ENCODE measurements at regions not wholly inside any gene's neighbourhood (a gene's known extent, or its start where the extent isn't known, plus 50 kb on each side); places are given as distances from the start of the nearest gene placed in this dataset.

DNA sequence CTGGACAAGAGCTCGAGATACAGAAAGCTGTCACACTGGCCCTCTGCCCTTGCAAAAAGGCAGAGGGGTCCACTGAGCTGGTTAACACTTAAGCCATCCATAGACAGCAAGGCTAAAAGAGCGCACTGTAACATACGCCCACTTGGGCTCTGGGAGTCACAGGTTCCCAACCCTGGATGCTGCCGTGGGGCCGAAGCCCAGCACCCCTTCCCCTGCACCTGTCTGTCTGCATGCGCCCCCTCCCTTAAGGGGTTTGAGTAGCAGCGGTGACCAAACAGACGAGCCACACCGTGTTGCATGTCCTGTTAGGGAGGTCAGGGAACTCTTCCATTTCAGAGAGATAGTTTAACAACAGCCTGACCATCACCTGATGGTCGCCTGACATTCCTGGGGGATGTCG, 138.4 kb upstream of the GALNTL6 start:
- Histone ChIP-seq H3K27me3 (ENCODE audit: insufficient read depth, insufficient read length) (no peaks in the 10 kb centered on the region), H3K9me3 (ENCODE audit: insufficient read depth, low read length) (no peaks in the 10 kb centered on the region), H3K4me3 (ENCODE audit: insufficient read length, low read depth) (no peak overlapping the region), H3K36me3 (ENCODE audit: insufficient read depth, insufficient read length, low read length) (no peaks in the 10 kb centered on the region), H3K4me1 (ENCODE audit: insufficient read depth, insufficient read length) (no peaks in the 10 kb centered on the region), H3K9ac (ENCODE audit: insufficient read length, low read depth) (no peak overlapping the region)
- TF ChIP-seq SUZ12 (IDR thresholded peaks at IDR 0.05; ENCODE audit: extremely low read depth, insufficient read depth, insufficient read length) (no peak), YY1 (IDR thresholded peaks at IDR 0.05; ENCODE audit: insufficient read depth, insufficient read length) (no peak), ZNF274 (IDR thresholded peaks at IDR 0.05; ENCODE audit: low read depth, low read length) (no peak)
- no peak for DNase-seq (ENCODE audit: low read depth, low spot score)

DNA sequence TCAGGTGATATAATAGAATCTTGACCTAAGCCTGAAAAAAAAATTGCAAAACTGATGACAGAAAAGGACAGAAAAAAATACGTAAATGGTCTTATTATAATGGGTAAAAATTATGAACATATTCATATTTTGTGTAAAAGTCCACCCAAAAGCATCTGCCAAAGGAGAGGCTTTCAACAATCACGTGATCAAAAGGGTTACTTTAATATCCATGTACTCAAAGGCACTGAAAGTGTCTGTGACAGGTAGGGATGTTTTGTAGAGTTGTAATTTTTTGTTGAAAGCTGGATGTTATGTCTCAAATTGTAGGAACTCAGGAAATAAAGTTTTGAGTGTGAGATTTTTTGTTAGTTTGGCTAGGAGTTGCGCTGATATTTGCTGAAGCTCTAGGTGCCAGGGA, 144.8 kb upstream of the GALNTL6 start:
- no peaks in the 10 kb centered on the region for H3K4me1 ChIP-seq (ENCODE audit: insufficient read depth, insufficient read length)
- DNase-seq (ENCODE audit: low read depth, low spot score) = no peak
- H3K27me3 ChIP-seq (ENCODE audit: insufficient read depth, insufficient read length) = no peaks in the 10 kb centered on the region
- H3K9ac ChIP-seq (ENCODE audit: insufficient read length, low read depth) = no peak overlapping the region
- no peak overlapping the region for H3K4me3 ChIP-seq (ENCODE audit: insufficient read length, low read depth)
- no peaks in the 10 kb centered on the region for H3K9me3 ChIP-seq (ENCODE audit: insufficient read depth, low read length)
- TF ChIP-seq YY1 (IDR thresholded peaks at IDR 0.05; ENCODE audit: insufficient read depth, insufficient read length) (no peak), SUZ12 (IDR thresholded peaks at IDR 0.05; ENCODE audit: extremely low read depth, insufficient read depth, insufficient read length) (no peak), ZNF274 (IDR thresholded peaks at IDR 0.05; ENCODE audit: low read depth, low read length) (no peak)
- no peaks in the 10 kb centered on the region for H3K36me3 ChIP-seq (ENCODE audit: insufficient read depth, insufficient read length, low read length)

DNA sequence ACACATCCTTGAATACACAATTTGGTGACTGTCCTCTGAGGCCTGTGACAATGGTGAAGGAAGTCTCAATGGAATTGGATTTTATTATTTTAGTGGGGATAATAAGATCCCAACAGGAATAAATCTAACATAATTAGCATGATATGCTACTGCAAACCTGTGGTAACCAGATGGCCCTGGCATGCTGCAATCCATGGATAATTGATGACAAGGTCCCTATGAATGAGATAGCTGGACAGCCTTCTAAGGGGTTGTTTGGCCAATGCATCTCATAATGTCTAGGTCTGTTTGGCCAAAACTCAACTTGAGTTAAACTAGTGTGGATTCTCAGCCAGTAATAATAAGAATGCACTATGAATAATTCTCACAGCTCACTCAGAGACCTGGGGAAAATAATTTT, 145.3 kb upstream of the GALNTL6 start:
- Histone ChIP-seq H3K27me3 (ENCODE audit: insufficient read depth, insufficient read length) (no peaks in the 10 kb centered on the region), H3K4me1 (ENCODE audit: insufficient read depth, insufficient read length) (no peaks in the 10 kb centered on the region), H3K36me3 (ENCODE audit: insufficient read depth, insufficient read length, low read length) (no peaks in the 10 kb centered on the region), H3K4me3 (ENCODE audit: insufficient read length, low read depth) (no peak overlapping the region), H3K9me3 (ENCODE audit: insufficient read depth, low read length) (no peaks in the 10 kb centered on the region), H3K9ac (ENCODE audit: insufficient read length, low read depth) (no peak overlapping the region)
- no peak for TF ChIP-seq SUZ12 (IDR thresholded peaks at IDR 0.05; ENCODE audit: extremely low read depth, insufficient read depth, insufficient read length)
- TF ChIP-seq ZNF274 (IDR thresholded peaks at IDR 0.05; ENCODE audit: low read depth, low read length) = no peak
- TF ChIP-seq YY1 (IDR thresholded peaks at IDR 0.05; ENCODE audit: insufficient read depth, insufficient read length) = no peak
- no peak for DNase-seq (ENCODE audit: low read depth, low spot score)

DNA sequence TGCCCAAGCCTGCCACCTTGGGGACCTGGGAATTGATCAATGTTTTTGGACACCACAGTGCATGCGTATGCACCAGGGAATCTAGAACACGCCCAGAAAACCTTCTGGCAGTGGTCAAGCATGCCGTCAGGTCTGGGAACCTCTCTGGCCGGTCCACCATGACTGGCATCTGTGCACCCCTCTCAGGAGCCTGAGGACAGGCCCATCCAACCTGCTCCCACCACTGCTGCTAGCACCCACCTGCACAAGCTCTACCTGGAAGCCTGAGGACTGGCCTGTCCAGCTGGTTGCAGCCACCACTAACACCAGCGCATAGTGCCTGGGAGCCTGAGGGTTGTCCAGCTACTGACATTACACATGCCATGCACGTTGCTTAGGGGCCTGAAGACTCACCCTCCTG, 162.1 kb upstream of the GALNTL6 start:
- Histone ChIP-seq H3K9ac (ENCODE audit: insufficient read length, low read depth) (no peak overlapping the region), H3K9me3 (ENCODE audit: insufficient read depth, low read length) (no peaks in the 10 kb centered on the region), H3K4me1 (ENCODE audit: insufficient read depth, insufficient read length) (no peaks in the 10 kb centered on the region), H3K36me3 (ENCODE audit: insufficient read depth, insufficient read length, low read length) (no peaks in the 10 kb centered on the region), H3K27me3 (ENCODE audit: insufficient read depth, insufficient read length) (no peaks in the 10 kb centered on the region), H3K4me3 (ENCODE audit: insufficient read length, low read depth) (no peak overlapping the region)
- DNase-seq (ENCODE audit: low read depth, low spot score) = no peak
- no peak for TF ChIP-seq YY1 (IDR thresholded peaks at IDR 0.05; ENCODE audit: insufficient read depth, insufficient read length)
- TF ChIP-seq ZNF274 (IDR thresholded peaks at IDR 0.05; ENCODE audit: low read depth, low read length) = no peak
- no peak for TF ChIP-seq SUZ12 (IDR thresholded peaks at IDR 0.05; ENCODE audit: extremely low read depth, insufficient read depth, insufficient read length)

DNA sequence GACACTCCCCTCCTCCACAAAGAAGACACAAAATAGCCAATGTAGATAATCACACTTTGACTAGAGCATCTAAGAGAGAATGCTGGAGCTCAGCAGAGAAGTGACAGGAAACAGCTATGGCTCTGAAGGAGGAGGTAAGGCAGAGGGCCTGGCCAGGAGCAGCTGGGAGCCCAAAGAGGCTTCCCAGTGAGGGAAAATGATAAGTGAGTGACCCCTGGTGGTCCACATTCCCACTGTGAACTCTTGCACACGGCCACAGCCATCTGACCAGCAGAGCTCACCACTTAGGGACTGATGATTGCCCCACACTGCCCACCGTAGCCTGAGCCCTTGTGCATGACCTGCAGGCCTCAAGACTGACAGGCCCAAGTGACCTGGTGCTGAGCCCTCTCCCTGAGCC, 162.7 kb upstream of the GALNTL6 start:
- Histone ChIP-seq H3K9ac (ENCODE audit: insufficient read length, low read depth) (no peak overlapping the region), H3K4me3 (ENCODE audit: insufficient read length, low read depth) (no peak overlapping the region), H3K27me3 (ENCODE audit: insufficient read depth, insufficient read length) (no peaks in the 10 kb centered on the region), H3K4me1 (ENCODE audit: insufficient read depth, insufficient read length) (no peaks in the 10 kb centered on the region), H3K9me3 (ENCODE audit: insufficient read depth, low read length) (no peaks in the 10 kb centered on the region), H3K36me3 (ENCODE audit: insufficient read depth, insufficient read length, low read length) (no peaks in the 10 kb centered on the region)
- TF ChIP-seq ZNF274 (IDR thresholded peaks at IDR 0.05; ENCODE audit: low read depth, low read length) (no peak), YY1 (IDR thresholded peaks at IDR 0.05; ENCODE audit: insufficient read depth, insufficient read length) (no peak), SUZ12 (IDR thresholded peaks at IDR 0.05; ENCODE audit: extremely low read depth, insufficient read depth, insufficient read length) (no peak)
- DNase-seq (ENCODE audit: low read depth, low spot score) = no peak

DNA sequence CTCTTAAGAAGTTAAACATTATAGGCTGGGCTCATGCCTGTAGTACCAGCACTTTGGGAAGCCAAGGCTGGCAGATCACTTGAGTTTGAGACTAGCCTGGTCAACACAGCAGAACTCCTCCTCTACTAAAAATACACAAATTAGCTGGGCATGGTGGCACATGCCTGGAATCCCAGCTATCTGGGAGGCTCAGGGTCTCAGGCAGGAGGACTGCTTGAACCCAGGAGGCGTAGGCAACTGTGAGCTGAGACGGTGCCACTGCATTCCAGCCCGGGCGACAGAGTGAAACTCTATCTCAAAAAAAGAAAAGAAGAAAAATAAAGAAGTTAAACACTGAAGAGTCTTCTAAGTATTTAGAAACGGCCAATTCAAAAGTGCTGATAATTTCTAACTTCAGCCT, 164.3 kb upstream of the GALNTL6 start:
- H3K27me3 ChIP-seq (ENCODE audit: insufficient read depth, insufficient read length) = no peaks in the 10 kb centered on the region
- no peak overlapping the region for H3K9ac ChIP-seq (ENCODE audit: insufficient read length, low read depth)
- TF ChIP-seq YY1 (IDR thresholded peaks at IDR 0.05; ENCODE audit: insufficient read depth, insufficient read length) (no peak), ZNF274 (IDR thresholded peaks at IDR 0.05; ENCODE audit: low read depth, low read length) (no peak), SUZ12 (IDR thresholded peaks at IDR 0.05; ENCODE audit: extremely low read depth, insufficient read depth, insufficient read length) (no peak)
- DNase-seq (ENCODE audit: low read depth, low spot score) = no peak
- H3K4me3 ChIP-seq (ENCODE audit: insufficient read length, low read depth) = no peak overlapping the region
- no peaks in the 10 kb centered on the region for H3K9me3 ChIP-seq (ENCODE audit: insufficient read depth, low read length)
- no peaks in the 10 kb centered on the region for H3K4me1 ChIP-seq (ENCODE audit: insufficient read depth, insufficient read length)
- no peaks in the 10 kb centered on the region for H3K36me3 ChIP-seq (ENCODE audit: insufficient read depth, insufficient read length, low read length)

DNA sequence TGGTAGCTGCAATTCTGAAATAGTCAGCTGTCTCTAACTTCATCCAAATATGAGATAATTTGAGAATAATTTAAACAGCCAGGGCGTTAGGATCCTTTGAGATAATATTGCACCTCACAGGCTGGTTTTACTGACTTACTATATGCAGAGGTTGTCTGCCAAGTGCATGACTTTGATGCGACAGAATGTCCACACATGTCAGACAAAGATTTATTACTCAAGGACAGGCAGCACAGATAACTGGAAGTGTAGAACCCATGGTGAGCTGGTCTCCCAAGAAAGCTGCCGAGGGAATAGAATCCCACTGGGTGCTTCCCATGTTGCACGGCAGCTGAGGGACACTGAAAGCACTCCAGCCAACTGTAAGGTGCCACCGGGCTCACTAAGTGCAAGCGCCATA, 166.2 kb upstream of the GALNTL6 start:
- DNase-seq (ENCODE audit: low read depth, low spot score) = no peak
- H3K36me3 ChIP-seq (ENCODE audit: insufficient read depth, insufficient read length, low read length) = no peaks in the 10 kb centered on the region
- H3K9ac ChIP-seq (ENCODE audit: insufficient read length, low read depth) = no peak overlapping the region
- no peaks in the 10 kb centered on the region for H3K27me3 ChIP-seq (ENCODE audit: insufficient read depth, insufficient read length)
- TF ChIP-seq SUZ12 (IDR thresholded peaks at IDR 0.05; ENCODE audit: extremely low read depth, insufficient read depth, insufficient read length) (no peak), ZNF274 (IDR thresholded peaks at IDR 0.05; ENCODE audit: low read depth, low read length) (no peak), YY1 (IDR thresholded peaks at IDR 0.05; ENCODE audit: insufficient read depth, insufficient read length) (no peak)
- no peak overlapping the region for H3K4me3 ChIP-seq (ENCODE audit: insufficient read length, low read depth)
- H3K4me1 ChIP-seq (ENCODE audit: insufficient read depth, insufficient read length) = no peaks in the 10 kb centered on the region
- H3K9me3 ChIP-seq (ENCODE audit: insufficient read depth, low read length) = no peaks in the 10 kb centered on the region

All from NT2/D1 (cell line).